ENCODE measurements at regions not wholly inside any gene's neighbourhood (a gene's known extent, or its start where the extent isn't known, plus 50 kb on each side); places are given as distances from the start of the nearest gene placed in this dataset.

DNA sequence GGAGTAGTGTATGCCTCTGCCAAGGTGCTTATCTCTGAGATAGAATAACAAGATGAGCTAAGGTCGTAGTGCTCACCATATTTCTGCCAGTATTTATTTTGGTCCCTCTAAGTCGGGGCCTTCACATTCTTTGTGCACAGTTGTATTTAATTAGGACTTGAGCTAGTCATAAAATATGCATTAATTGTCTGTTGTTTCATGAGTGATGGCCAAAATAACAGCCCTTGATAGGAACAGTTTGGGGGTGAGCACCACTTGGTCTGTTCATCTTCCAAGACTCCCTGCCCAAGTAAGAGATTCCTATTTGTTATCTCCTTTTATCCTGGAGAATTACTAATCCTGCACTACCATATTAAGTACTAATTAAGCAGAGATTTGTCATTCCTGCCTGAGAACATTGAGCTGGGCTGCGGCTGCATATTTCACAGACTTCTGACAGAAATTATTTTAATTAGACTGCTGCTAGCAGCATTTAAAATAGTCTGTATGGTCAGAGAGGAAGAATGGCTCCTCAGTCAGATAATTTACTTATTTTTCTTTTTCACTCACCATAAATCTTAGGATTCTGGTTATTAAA lies 435.1 kb downstream of the MTX2 start:
- intact Hi-C loops (cut with DNase I): no loop called here
- H3K4me3 ChIP-seq: no peak overlapping the region
- peaks cover 0 to 9% (median 0%) of the 10 kb centered on the region in 3 donors for H3K4me1 ChIP-seq
- ATAC-seq: no peak
- no peaks in the 10 kb centered on the region for H3K36me3 ChIP-seq
- H3K9me3 ChIP-seq: no peaks in the 10 kb centered on the region
- 33% methylated on average over 3 of the region's 3 CpGs for WGBS, 2 donors
- no peak for DNase-seq
- no peak for FAIRE-seq
- no peak overlapping the region for H3K27ac ChIP-seq
- TF ChIP-seq CTCF (IDR thresholded peaks at IDR 0.05): no peak
- peaks cover 0 to 5% (median 0%) of the 10 kb centered on the region in 4 donors for H3K27me3 ChIP-seq

DNA sequence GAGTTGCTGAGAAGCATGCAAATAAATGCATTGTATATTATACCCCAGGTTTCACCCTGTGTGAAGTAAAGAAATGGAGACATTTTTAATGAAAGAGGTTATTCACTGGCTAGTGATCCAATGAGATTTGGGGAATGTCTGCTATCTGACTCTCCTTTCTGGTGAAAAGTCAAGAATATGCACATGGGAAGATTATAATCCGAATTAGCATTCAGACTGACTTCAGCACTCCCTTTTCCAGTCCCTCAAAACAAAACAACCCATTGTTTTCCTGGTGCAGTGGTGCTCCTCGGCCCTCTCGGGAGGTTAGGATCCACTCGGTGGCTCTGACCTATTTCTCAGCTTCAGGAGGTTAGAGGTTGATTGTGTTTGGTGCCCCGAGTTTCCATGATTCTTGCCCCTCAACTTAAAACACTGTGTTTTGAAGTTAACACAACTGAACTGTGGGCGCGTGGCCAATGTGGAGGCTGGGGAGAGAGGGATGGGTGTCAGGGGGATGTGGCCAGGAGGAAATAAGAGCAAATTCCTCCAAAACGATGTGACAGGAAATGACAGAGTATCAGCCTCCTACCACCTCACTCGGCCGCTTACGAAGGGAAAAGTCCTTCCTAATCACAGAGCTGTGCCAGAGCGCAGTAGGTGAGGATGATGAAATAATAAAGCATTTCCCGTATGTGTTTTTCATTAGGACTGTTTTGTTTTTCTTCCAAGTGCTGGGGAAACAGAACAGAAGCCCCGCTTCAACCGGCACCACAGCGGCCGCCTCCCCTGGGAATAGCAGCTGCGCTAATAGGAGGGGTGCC lies 440.1 kb downstream of the MTX2 start:
- intact Hi-C loops (cut with DNase I): no loop called here
- H3K9me3 ChIP-seq: no peaks in the 10 kb centered on the region
- no peaks in the 10 kb centered on the region for H3K4me1 ChIP-seq
- H3K36me3 ChIP-seq: no peaks in the 10 kb centered on the region
- 73 to 76% methylated on average over 18 of the region's 18 CpGs for WGBS, 2 donors
- DNase-seq (peak in 1 of 6 donors; percentile 20), FAIRE-seq (no peak), ATAC-seq (peak in 1 of 4 donors; percentile 45)
- H3K27me3 ChIP-seq: peaks cover 0 to 5% (median 0%) of the 10 kb centered on the region in 4 donors
- no peak overlapping the region for H3K4me3 ChIP-seq
- H3K27ac ChIP-seq: no peak overlapping the region
- no peak for TF ChIP-seq CTCF (IDR thresholded peaks at IDR 0.05)

GRCh38 chr2:176709991-176710390 lies 440.7 kb downstream of the MTX2 start:
- no peak for ATAC-seq
- TF ChIP-seq CTCF (IDR thresholded peaks at IDR 0.05): no peak
- H3K36me3 ChIP-seq: no peaks in the 10 kb centered on the region
- H3K4me3 ChIP-seq: no peak overlapping the region
- intact Hi-C loops (cut with DNase I): no loop called here
- H3K4me1 ChIP-seq: no peaks in the 10 kb centered on the region
- H3K27ac ChIP-seq: no peak overlapping the region
- 60 to 82% methylated on average over 2 of the region's 2 CpGs for WGBS, 2 donors
- H3K27me3 ChIP-seq: peaks cover 0 to 5% (median 0%) of the 10 kb centered on the region in 4 donors
- DNase-seq: no peak
- no peaks in the 10 kb centered on the region for H3K9me3 ChIP-seq
- no peak for FAIRE-seq

DNA sequence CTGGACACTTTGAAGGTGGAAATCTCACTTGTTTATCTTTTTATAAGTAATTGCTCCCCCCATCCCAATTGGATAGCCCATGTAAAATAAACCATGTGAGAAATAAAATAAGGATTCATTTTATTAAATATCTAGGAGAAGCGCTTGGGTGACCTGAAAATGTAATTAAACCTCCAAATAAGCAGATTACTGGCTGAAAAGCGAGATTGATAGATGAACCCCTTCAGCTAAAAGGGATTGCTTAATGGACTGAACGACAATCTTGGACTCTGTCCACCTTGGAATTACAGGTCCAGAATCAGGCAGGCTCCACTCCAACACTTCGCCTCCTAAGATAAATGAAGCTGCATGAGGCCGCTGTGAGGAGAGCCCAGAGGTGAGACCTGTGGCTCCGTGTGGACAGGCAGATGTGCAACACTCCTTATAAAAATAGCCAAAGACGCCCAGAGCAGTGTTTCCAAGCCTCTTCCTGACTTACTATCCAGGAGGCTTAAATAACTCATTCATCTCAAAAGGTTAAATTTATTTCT lies 441.5 kb downstream of the MTX2 start:
- FAIRE-seq (no peak), DNase-seq (no peak)
- TF ChIP-seq CTCF (IDR thresholded peaks at IDR 0.05): no peak

More for the DNA sequence above, 441.5 kb downstream of the MTX2 start:
- intact Hi-C loops (cut with DNase I): no loop called here
- Histone ChIP-seq H3K4me3 (no peak overlapping the region), H3K36me3 (no peaks in the 10 kb centered on the region), H3K9me3 (no peaks in the 10 kb centered on the region), H3K4me1 (no peaks in the 10 kb centered on the region), H3K27ac (no peak overlapping the region), H3K27me3 (peaks cover 0 to 5% (median 0%) of the 10 kb centered on the region in 4 donors)
- WGBS, 2 donors: 36 to 44% methylated on average over 7 of the region's 7 CpGs
- ATAC-seq: peak in 2 of 4 donors; percentile 25 to 40

All from pancreas (tissue), 10 donors.